COLO668 (cell line): ENCODE measurements at regions not wholly inside any gene's neighbourhood (a gene's known extent, or its start where the extent isn't known, plus 50 kb on each side); places are given as distances from the start of the nearest gene placed in this dataset.

Experiments
- DNase-seq: peaks from one replicate; lab custom pipeline; 2025; ENCODE audit not compliant: unreplicated experiment; lab: John Stamatoyannopoulos, UW

GRCh38 chr5:117856713-117857112 is 1131.6 kb downstream of the DTWD2 start:
- no peak for DNase-seq

DNA sequence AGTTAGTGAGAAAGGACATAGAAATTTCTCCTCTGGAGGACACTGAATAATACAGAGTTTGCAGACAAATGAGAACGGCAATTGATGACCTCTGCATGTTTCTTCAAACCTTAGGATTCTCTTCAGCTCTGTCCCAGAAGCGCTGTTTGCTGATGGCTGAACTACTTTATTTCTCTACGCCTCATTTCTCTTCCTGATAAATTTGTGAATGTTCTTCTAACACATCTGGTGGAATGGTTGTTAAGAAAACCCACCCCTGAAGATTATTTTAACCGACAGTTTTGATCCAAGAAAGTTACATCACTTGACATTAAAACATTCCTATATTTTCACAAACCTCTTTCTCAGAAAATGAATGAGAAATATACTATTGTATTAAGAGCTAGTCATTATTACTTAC is 1150.6 kb downstream of the DTWD2 start:
- DNase-seq = no peak

- no peak for DNase-seq
Measured at GRCh38 chr5:117833691-117834090, 1154.7 kb downstream of the DTWD2 start.

DNA sequence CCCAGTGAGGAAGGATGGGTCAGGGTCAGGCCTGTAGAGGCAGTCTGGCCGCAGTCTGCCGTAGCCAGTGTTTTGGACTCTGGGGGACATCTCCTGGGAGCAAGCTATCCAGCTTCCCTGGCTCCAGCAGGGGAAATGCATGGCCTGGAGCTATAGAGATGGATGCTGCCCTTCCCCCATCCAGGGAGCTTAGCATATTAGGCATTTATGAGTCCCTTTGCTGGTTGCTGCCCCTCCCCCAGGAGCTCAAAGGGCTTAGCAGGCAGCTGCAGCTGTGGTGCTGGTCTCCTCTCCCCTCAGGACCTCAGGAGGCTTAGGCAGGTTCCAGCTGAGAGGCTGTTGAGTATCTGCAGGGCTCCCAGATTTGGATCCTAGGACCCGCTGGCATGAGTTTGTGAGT is 1158.7 kb downstream of the DTWD2 start:
- no peak for DNase-seq

- DNase-seq = no peak
Measured at GRCh38 chr5:117813850-117814249, 1174.5 kb downstream of the DTWD2 start.

DNA sequence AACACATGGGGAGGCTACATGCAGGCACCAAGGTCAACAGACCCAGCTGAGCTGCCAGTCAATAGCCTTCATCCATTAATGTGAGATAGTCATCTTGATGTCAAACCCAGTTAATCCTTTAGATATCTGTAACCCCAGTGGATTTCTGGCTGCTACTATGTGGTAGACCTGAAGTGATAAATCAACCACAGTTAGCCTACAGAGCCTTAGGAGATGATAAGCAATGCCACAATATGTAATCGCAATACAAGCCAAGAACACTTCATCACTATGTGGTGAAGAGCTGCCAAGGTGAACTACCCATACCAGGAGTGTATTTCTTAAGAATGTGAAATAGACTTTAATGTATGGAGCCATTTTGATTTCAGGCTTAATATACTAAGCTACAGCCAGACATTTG is 1175.5 kb downstream of the DTWD2 start:
- DNase-seq = no peak

GRCh38 chr5:117809251-117809650 is 1179.1 kb downstream of the DTWD2 start:
- no peak for DNase-seq

- DNase-seq = no peak
Measured at GRCh38 chr5:117805058-117805457, 1183.3 kb downstream of the DTWD2 start.

GRCh38 chr5:117803533-117803932 is 1184.8 kb downstream of the DTWD2 start:
- no peak for DNase-seq

DNA sequence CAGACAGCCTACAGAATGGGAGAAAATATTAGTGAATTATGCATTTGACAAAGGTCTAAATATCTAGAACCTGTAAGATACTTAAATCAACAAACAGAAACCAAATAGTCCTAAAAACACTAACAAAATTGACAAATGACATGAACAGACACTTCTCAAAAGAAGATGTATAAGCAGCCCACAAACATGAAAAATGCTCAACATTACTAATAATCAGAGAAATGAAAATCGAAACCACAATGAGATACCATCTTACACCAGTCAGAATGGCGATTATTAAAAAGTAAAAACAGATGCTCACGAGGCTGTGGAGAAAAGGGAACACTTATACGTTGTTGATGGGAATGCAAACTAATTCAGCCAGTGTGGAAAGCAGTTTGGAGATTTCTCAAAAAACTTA is 1186.8 kb downstream of the DTWD2 start:
- no peak for DNase-seq

GRCh38 chr5:117800261-117800660 is 1188.1 kb downstream of the DTWD2 start:
- no peak for DNase-seq

- no peak for DNase-seq
Measured at GRCh38 chr5:117794847-117795246, 1193.5 kb downstream of the DTWD2 start.

GRCh38 chr5:117793963-117794362 is 1194.4 kb downstream of the DTWD2 start:
- no peak for DNase-seq

- DNase-seq = no peak
Measured at GRCh38 chr5:117792476-117792875, 1195.9 kb downstream of the DTWD2 start.

- DNase-seq = no peak
Measured at GRCh38 chr5:117788596-117788995, 1199.8 kb downstream of the DTWD2 start.

- DNase-seq = no peak
Measured at GRCh38 chr5:117779171-117779570, 1204.5 kb upstream of the SEMA6A start.

DNA sequence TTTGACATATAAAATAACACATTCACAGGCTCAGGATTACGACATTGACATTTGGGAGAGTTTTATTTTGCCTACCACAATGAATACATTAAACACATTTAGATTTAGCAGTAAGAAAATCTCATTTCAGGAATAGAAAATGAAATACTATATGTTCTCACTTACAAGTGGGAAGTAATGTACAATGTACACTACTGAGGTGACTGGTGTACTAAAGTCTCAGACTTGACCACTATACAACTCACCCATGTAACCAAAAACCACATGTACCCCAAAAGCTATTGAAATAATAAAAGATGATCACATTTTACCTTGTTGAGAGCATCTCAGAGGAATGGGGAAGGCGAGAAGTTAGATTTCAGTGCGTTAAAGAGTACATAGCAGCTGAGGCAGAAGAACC is 1202.4 kb upstream of the SEMA6A start:
- DNase-seq = no peak

- no peak for DNase-seq
Measured at GRCh38 chr5:117769877-117770276, 1195.3 kb upstream of the SEMA6A start.

- no peak for DNase-seq
Measured at GRCh38 chr5:117763271-117763670, 1188.6 kb upstream of the SEMA6A start.

DNA sequence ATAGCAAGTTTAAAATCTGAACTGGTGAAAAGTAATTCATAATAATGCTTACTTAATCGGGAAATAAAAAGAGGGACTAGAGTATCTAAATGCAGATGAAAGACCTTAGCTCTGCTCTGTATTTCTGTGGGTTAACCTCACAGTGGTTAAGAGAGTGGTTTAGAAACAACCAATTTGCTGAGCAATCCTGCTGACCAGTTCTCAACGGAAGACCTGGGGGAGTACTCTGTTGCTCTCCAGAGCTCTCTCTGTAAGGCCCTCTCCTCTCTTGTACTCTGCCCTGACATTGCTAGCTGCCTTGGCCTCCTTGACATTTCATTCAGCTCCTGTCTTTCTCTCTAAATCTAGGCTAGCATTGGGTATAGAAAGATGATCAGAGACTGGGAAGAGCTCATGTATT is 1186.6 kb upstream of the SEMA6A start:
- DNase-seq = no peak

DNA sequence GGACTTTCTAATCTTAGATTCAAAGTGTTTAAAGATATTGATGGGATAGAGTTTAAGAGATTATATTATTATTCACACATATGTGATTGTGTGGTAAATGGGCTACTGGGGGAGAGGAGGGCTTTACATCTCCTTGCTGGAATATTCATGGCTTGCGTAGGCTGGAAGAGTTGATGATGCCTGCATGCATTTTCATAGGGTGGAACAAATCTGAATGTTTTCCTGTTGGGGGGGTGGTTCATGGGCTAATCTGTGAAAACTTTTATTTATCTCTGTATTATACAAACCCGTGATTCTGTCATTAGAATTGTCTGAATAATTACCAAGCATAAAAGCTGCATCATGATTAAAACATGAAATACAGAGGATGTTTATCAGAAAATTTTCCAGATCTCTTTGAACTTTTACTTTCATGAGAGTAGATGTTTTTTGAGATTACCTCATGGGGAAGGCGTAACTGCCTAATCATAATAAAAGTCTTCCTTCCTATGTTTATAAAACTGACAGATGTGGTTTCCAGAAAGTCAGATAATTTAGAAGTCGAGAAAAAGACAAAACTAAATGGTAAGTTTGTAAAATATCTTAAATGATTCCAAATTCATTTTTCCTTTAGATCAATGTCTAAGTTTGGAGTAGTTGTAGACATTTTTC is 1185.4 kb upstream of the SEMA6A start:
- no peak for DNase-seq

DNA sequence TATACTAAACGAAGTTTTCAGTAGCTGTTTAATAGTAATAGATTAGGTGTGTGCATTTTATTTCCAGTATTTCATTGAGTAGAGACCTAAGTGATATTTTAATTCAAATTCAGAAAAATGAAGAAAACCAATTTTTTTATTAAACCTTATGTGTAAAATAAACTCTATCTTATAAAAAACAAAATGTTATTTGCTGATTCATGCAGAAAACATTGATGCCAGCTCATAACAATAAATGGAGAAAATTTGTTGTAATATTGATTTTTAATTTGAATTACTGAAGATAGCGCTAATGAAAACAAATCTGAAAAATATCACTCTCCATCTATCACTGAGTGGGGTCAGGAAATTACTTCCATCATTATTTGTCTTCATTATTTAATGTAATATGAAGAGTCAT is 1177.8 kb upstream of the SEMA6A start:
- no peak for DNase-seq

DNA sequence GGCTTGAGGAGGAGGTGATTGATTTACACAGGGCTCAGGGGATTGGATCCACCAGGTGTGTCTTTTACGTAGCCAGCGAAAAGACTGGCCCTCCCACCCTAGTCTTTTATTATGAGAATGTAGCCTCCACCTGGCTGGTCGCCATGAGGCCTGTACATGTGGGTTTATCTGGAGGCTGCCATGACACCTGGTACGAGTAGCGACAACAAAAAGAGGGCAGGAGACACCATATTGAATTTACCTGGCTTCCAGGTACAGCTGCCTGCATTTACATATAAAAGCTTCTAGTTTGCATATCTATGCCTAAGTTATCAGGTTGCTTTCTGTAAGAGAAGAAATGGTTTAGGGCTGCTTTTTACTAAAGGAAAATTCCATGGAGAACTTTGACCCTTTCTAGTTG is 1173.7 kb upstream of the SEMA6A start:
- DNase-seq = no peak

DNA sequence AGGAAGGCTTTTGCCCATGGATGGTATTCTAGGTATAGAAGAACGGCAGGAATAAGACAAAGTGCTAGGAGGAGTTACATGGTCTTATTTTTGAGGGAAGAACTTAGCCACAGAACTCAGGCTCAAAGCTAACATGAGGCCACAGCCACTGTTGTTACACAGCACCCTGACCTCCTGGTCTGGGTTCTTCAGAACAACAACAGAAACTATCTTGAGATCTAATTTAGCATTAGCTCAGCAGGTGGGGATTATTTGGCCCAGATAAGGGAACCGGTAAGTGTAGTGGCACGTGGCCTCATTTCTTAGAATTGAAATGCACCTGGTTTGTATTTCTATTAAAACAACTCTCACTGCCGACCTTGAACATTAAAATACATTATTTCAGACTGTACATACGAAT is 1168.7 kb upstream of the SEMA6A start:
- DNase-seq = no peak
